ENCODE measurements at regions not wholly inside any gene's neighbourhood (a gene's known extent, or its start where the extent isn't known, plus 50 kb on each side); places are given as distances from the start of the nearest gene placed in this dataset.

DNA sequence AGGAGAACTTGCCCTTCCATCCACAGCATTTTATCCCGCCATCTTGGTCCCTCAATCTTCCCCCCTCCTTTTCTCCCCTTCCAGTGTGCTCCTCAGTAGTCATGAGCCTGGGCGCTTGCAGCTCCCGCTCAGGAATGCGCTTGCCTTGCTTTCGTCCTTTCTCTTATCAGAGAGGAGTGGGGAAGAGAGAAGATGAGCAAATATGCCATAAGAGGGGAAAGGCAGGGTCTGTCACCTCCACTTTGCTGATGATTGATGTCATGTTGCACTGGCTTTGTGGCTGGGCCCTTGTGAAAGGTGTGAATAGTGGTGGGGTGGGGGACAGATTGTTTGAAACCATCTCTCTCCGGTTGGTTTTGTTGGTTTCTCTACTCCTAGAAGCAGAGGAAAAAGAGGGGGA lies 569.3 kb downstream of the TNS1 start:
- TF ChIP-seq SUZ12 (IDR thresholded peaks at IDR 0.05) (no peak), LEF1 (IDR thresholded peaks at IDR 0.05; ENCODE audit: borderline replicate concordance) (no peak), FOXA1 (IDR thresholded peaks at IDR 0.05) (no peak), TARDBP (IDR thresholded peaks at IDR 0.05) (no peak), CTBP1 (IDR thresholded peaks at IDR 0.05; ENCODE audit: borderline replicate concordance) (no peak)
- ChIA-PET POLR2A (no interaction called here), CTCF (no interaction called here)
- DNase-seq (ENCODE audit: extremely low spot score): no peak

DNA sequence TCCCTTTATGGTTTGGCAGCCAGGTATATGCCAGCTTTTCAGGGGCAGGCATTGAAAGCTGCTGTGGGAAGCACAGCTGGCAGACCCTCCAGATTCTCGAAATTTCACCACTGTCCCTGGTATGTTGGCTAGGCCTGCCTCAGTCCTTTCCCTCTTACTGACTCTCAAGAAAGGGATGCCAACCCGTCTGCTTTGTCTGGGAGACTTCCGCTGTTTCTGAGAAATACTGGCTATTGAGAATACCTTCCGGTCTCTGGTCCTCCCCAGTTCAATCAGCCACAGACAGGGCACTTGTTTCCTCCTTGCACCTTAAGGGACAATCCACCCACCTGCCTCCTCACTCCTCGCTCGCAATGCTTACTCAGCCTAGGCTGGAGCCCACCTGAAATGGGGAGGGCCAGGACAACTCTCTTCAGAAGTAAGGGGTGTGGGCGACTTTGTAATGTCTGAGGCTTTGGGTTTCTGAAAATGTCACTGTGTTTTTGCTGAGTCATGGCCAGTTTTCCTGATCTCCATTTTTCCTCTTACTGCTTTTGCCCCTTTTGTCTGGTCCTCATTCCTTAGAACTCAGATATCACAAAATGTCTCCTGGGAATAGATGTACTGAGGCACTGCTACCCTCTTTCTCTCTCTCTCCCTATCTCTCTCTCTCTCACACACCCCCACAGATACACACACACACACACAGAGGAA lies 571.1 kb downstream of the TNS1 start:
- ChIA-PET POLR2A (no interaction called here), CTCF (no interaction called here)
- TF ChIP-seq HDGF (IDR thresholded peaks at IDR 0.05; ENCODE audit: borderline replicate concordance) (no peak), ARNT (IDR thresholded peaks at IDR 0.05) (no peak), NFRKB (IDR thresholded peaks at IDR 0.05) (no peak), ZNF384 (IDR thresholded peaks at IDR 0.05) (no peak), L3MBTL2 (conservative IDR thresholded peaks at IDR 0.05) (no peak), FOXM1 (IDR thresholded peaks at IDR 0.05; ENCODE audit: borderline replicate concordance) (no peak), SP1 (IDR thresholded peaks at IDR 0.05) (no peak), SUZ12 (IDR thresholded peaks at IDR 0.05) (no peak), ELF4 (IDR thresholded peaks at IDR 0.05) (no peak)
- DNase-seq (ENCODE audit: extremely low spot score): no peak

DNA sequence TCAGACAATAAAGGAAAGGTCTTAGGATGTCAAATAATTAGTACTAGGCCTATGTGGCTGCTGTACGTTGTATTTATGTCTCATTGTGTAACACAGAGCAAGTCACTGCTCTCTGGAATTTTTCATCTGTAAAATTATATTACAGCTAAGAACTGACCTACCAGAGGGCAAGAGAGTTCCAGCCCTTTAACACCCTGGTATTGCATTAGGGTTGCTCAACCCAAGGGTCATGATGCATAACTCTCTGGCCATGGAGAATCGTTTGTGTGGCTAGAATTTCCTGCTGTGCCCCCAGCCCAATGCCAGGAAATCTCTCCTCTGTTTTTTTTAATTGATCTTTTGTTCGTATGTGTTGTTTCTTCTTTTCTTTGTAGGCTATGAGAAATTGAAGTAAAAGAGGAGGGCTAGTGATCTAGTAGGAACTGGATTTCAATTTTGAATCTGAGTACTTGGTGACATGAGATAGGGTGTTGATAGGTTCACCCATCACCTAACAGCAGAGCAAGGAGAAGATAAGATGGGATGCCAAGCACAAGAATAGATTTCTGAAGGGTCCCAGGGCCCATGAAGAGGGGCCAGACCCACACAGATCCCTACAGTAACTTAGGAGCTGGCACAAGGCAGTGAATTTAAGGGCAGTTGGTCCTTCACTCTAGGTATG lies 571.2 kb upstream of the TNP1 start:
- ChIA-PET POLR2A (no interaction called here), CTCF (interaction anchor here (0.7 kb wide), 1 partner anchor 265 kb away, joined by 3 read pairs; no protein-coding TSS in a partner anchor)
- no peak for TF ChIP-seq CTBP1 (IDR thresholded peaks at IDR 0.05; ENCODE audit: borderline replicate concordance)
- no peak for TF ChIP-seq TARDBP (IDR thresholded peaks at IDR 0.05)
- no peak for TF ChIP-seq ELF4 (IDR thresholded peaks at IDR 0.05)
- TF ChIP-seq BHLHE40 (IDR thresholded peaks at IDR 0.05; ENCODE audit: borderline replicate concordance): no peak
- no peak for TF ChIP-seq ZNF384 (IDR thresholded peaks at IDR 0.05)
- no peak for TF ChIP-seq FOXA1 (IDR thresholded peaks at IDR 0.05)
- no peak for TF ChIP-seq ARNT (IDR thresholded peaks at IDR 0.05)
- no peak for TF ChIP-seq FOXK2 (IDR thresholded peaks at IDR 0.05)
- TF ChIP-seq HDGF (IDR thresholded peaks at IDR 0.05; ENCODE audit: borderline replicate concordance): no peak
- no peak for TF ChIP-seq SP1 (IDR thresholded peaks at IDR 0.05)
- no peak for TF ChIP-seq SUZ12 (IDR thresholded peaks at IDR 0.05)
- no peak for TF ChIP-seq FOXM1 (IDR thresholded peaks at IDR 0.05; ENCODE audit: borderline replicate concordance)
- TF ChIP-seq, protein P1, sequence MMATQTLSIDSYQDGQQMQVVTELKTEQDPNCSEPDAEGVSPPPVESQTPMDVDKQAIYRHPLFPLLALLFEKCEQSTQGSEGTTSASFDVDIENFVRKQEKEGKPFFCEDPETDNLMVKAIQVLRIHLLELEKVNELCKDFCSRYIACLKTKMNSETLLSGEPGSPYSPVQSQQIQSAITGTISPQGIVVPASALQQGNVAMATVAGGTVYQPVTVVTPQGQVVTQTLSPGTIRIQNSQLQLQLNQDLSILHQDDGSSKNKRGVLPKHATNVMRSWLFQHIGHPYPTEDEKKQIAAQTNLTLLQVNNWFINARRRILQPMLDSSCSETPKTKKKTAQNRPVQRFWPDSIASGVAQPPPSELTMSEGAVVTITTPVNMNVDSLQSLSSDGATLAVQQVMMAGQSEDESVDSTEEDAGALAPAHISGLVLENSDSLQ (IDR thresholded peaks at IDR 0.05): no peak
- no peak for TF ChIP-seq L3MBTL2 (conservative IDR thresholded peaks at IDR 0.05)
- no peak for TF ChIP-seq LEF1 (IDR thresholded peaks at IDR 0.05; ENCODE audit: borderline replicate concordance)
- TF ChIP-seq NFRKB (IDR thresholded peaks at IDR 0.05): no peak
- DNase-seq (ENCODE audit: extremely low spot score): no peak

DNA sequence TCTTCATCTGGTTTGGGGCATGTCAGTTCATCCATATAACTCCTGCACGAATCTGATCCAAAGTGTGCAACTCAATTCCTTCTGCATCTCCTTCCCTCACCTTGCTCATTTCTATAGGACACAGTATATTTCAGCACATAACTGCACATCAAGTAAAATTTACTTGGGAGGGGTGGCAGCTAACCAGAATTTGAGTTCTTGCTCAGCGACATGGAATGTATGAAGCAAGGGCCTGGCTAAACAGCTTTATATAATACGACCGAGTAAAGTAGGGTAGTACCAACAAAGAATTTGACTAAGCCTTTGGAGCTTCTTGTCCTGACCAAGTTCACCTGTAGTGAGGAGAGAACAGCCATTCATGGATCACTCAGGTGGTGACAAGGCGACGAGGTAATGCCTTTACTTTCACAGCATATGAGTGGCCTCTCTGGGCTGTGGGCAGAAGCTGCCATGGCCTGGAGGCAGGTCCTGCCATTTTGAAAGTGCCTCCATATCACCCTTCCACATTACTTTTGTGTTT lies 570.2 kb upstream of the TNP1 start:
- no peak for DNase-seq (ENCODE audit: extremely low spot score)
- TF ChIP-seq ARNT (IDR thresholded peaks at IDR 0.05): no peak
- TF ChIP-seq HDGF (IDR thresholded peaks at IDR 0.05; ENCODE audit: borderline replicate concordance): no peak
- no peak for TF ChIP-seq LEF1 (IDR thresholded peaks at IDR 0.05; ENCODE audit: borderline replicate concordance)
- no peak for TF ChIP-seq CTBP1 (IDR thresholded peaks at IDR 0.05; ENCODE audit: borderline replicate concordance)
- TF ChIP-seq FOXK2 (IDR thresholded peaks at IDR 0.05): no peak
- no peak for TF ChIP-seq FOXM1 (IDR thresholded peaks at IDR 0.05; ENCODE audit: borderline replicate concordance)
- no peak for TF ChIP-seq ELF4 (IDR thresholded peaks at IDR 0.05)
- TF ChIP-seq FOXA1 (IDR thresholded peaks at IDR 0.05): no peak
- TF ChIP-seq TARDBP (IDR thresholded peaks at IDR 0.05): no peak
- TF ChIP-seq, protein P1 (IDR thresholded peaks at IDR 0.05): no peak
- no peak for TF ChIP-seq ZNF384 (IDR thresholded peaks at IDR 0.05)
- no peak for TF ChIP-seq BHLHE40 (IDR thresholded peaks at IDR 0.05; ENCODE audit: borderline replicate concordance)
- TF ChIP-seq SUZ12 (IDR thresholded peaks at IDR 0.05): no peak
- POLR2A ChIA-PET: no interaction called here
- CTCF ChIA-PET: interaction anchor here (0.7 kb wide), 1 partner anchor 264 kb away, joined by 3 read pairs; no protein-coding TSS in a partner anchor

DNA sequence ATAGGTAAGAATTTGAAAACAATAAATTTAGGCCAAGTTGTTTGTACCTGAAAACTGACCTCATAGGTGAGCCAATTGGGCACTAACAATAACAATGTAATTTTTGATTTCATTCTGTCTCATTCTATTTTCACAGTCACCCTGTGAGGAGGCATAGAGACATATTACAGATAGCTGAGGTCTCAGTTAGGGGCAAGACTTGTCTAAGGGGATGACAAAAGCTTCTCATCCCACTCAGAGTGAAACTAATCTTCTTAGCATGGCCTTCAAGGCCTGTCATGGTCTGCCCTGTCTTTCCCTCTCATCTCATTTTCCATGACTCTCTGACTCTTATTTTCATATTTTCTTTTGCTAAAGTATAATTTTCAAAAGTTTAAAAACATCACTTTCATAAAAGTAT lies 562.0 kb upstream of the TNP1 start:
- no peak for DNase-seq (ENCODE audit: extremely low spot score)
- CTCF ChIA-PET: no interaction called here
- POLR2A ChIA-PET: no interaction called here
- TF ChIP-seq TARDBP (IDR thresholded peaks at IDR 0.05) (no peak), BHLHE40 (IDR thresholded peaks at IDR 0.05; ENCODE audit: borderline replicate concordance) (no peak), FOXK2 (IDR thresholded peaks at IDR 0.05) (no peak), HDGF (IDR thresholded peaks at IDR 0.05; ENCODE audit: borderline replicate concordance) (no peak), LEF1 (IDR thresholded peaks at IDR 0.05; ENCODE audit: borderline replicate concordance) (no peak), L3MBTL2 (conservative IDR thresholded peaks at IDR 0.05) (no peak), ELF4 (IDR thresholded peaks at IDR 0.05) (no peak), CTBP1 (IDR thresholded peaks at IDR 0.05; ENCODE audit: borderline replicate concordance) (no peak), NFRKB (IDR thresholded peaks at IDR 0.05) (no peak), FOXM1 (IDR thresholded peaks at IDR 0.05; ENCODE audit: borderline replicate concordance) (no peak), SP1 (IDR thresholded peaks at IDR 0.05) (no peak), ZNF384 (IDR thresholded peaks at IDR 0.05) (no peak), FOXA1 (IDR thresholded peaks at IDR 0.05) (no peak)
- TF ChIP-seq, protein P1 (IDR thresholded peaks at IDR 0.05): no peak

Data from HEK293T (cell line).